ENCODE measurements at regions not wholly inside any gene's neighbourhood (a gene's known extent, or its start where the extent isn't known, plus 50 kb on each side); places are given as distances from the start of the nearest gene placed in this dataset.
A peak's percentile ranks its signal among the peaks of the same experiment; 100 is the strongest.

DNA sequence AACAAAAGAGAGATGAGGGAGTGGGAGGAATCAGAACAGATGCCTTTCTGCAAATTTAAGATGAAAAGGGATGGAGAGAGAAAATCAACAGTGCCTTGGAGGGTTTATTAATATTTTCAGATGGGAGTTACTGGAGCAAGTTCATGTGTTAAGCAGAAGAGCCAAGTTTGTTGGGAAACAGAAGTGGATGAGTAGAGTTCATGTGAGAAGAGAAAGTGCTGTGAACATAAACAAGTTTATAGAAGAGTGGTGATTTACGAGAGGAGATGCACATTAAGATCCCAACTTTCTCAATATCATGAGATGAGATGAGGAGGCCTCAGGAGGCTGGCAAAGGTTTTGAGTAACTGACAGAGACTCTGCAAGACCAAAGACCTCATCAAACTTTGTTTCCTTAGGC lies 274.1 kb upstream of the HTR2A start:
- H3K36me3 Mint-ChIP-seq (ENCODE audit: low read depth, unreplicated experiment) = no peaks in the 10 kb centered on the region
- TF ChIP-seq EZH2 (IDR thresholded peaks at IDR 0.05; ENCODE audit: insufficient read depth, low read length) = no peak
- TF ChIP-seq, protein P1, sequence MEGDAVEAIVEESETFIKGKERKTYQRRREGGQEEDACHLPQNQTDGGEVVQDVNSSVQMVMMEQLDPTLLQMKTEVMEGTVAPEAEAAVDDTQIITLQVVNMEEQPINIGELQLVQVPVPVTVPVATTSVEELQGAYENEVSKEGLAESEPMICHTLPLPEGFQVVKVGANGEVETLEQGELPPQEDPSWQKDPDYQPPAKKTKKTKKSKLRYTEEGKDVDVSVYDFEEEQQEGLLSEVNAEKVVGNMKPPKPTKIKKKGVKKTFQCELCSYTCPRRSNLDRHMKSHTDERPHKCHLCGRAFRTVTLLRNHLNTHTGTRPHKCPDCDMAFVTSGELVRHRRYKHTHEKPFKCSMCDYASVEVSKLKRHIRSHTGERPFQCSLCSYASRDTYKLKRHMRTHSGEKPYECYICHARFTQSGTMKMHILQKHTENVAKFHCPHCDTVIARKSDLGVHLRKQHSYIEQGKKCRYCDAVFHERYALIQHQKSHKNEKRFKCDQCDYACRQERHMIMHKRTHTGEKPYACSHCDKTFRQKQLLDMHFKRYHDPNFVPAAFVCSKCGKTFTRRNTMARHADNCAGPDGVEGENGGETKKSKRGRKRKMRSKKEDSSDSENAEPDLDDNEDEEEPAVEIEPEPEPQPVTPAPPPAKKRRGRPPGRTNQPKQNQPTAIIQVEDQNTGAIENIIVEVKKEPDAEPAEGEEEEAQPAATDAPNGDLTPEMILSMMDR (IDR thresholded peaks at IDR 0.05; ENCODE audit: insufficient read depth, low read depth, low read length) = no peak
- H3K79me2 ChIP-seq (ENCODE audit: insufficient read depth, low read length) = no peaks in the 10 kb centered on the region
- H4K20me1 ChIP-seq (ENCODE audit: insufficient read depth, low read length) = no peaks in the 10 kb centered on the region
- H3K9me3 ChIP-seq (ENCODE audit: insufficient read depth, low read depth, low read length) = no peaks in the 10 kb centered on the region
- no peak overlapping the region for H3K4me3 Mint-ChIP-seq (ENCODE audit: unreplicated experiment)
- no peak overlapping the region for H2AFZ ChIP-seq (ENCODE audit: low read depth, low read length)
- peaks cover 14% of the 10 kb centered on the region for H3K4me1 ChIP-seq (ENCODE audit: insufficient read depth, low read length)
- FAIRE-seq (no peak), DNase-seq (ENCODE audit: low read depth) (no peak)
- peaks cover 21% of the 10 kb centered on the region for H3K4me1 Mint-ChIP-seq (ENCODE audit: low read depth, unreplicated experiment)
- no peaks in the 10 kb centered on the region for H3K36me3 ChIP-seq (ENCODE audit: insufficient read depth, low read length)
- H3K9me3 Mint-ChIP-seq (ENCODE audit: unreplicated experiment) = no peaks in the 10 kb centered on the region
- no peaks in the 10 kb centered on the region for H3K27me3 ChIP-seq (ENCODE audit: insufficient read depth, low read length)
- H3K27ac ChIP-seq (ENCODE audit: low read depth, low read length) = no peak overlapping the region
- H3K27ac Mint-ChIP-seq (ENCODE audit: unreplicated experiment) = no peak overlapping the region
- H3K4me2 ChIP-seq (ENCODE audit: low read length) = no peak overlapping the region
- H3K4me3 ChIP-seq (ENCODE audit: insufficient read depth, low read depth, low read length) = no peak overlapping the region
- no peaks in the 10 kb centered on the region for H3K27me3 Mint-ChIP-seq (ENCODE audit: low read depth, unreplicated experiment)
- H3K9ac ChIP-seq (ENCODE audit: low read length) = no peak overlapping the region

DNA sequence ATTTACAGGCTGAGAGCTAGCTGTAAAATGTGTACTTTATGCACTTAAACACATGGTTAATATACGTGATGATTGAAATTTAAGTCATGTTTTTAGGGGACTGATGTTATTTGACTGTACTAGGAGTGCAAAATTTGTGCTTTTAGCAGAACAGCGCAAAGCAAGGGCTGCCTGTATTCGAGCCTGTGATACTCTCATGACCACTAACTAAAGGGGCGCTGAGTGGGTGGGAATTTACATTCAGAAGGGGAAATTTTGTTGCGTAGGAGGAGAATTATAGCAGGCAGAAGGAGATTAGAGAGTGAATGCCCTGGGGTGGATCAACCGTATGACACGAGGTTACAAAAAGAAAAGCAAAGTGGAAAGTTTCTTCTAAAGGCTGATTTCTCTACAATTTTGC lies 271.8 kb upstream of the HTR2A start:
- FAIRE-seq (no peak), DNase-seq (ENCODE audit: low read depth) (no peak)
- no peaks in the 10 kb centered on the region for H3K27me3 Mint-ChIP-seq (ENCODE audit: low read depth, unreplicated experiment)
- Histone ChIP-seq H3K79me2 (ENCODE audit: insufficient read depth, low read length) (no peaks in the 10 kb centered on the region), H2AFZ (ENCODE audit: low read depth, low read length) (no peak overlapping the region), H4K20me1 (ENCODE audit: insufficient read depth, low read length) (no peaks in the 10 kb centered on the region), H3K4me3 (ENCODE audit: insufficient read depth, low read depth, low read length) (no peak overlapping the region), H3K27ac (ENCODE audit: low read depth, low read length) (no peak overlapping the region), H3K36me3 (ENCODE audit: insufficient read depth, low read length) (no peaks in the 10 kb centered on the region), H3K4me1 (ENCODE audit: insufficient read depth, low read length) (peaks cover 5% of the 10 kb centered on the region), H3K9ac (ENCODE audit: low read length) (no peak overlapping the region), H3K27me3 (ENCODE audit: insufficient read depth, low read length) (no peaks in the 10 kb centered on the region), H3K9me3 (ENCODE audit: insufficient read depth, low read depth, low read length) (no peaks in the 10 kb centered on the region), H3K4me2 (ENCODE audit: low read length) (peak overlapping the region; percentile 47)
- no peaks in the 10 kb centered on the region for H3K36me3 Mint-ChIP-seq (ENCODE audit: low read depth, unreplicated experiment)
- H3K27ac Mint-ChIP-seq (ENCODE audit: unreplicated experiment) = no peak overlapping the region
- no peak overlapping the region for H3K4me3 Mint-ChIP-seq (ENCODE audit: unreplicated experiment)
- no peaks in the 10 kb centered on the region for H3K9me3 Mint-ChIP-seq (ENCODE audit: unreplicated experiment)
- H3K4me1 Mint-ChIP-seq (ENCODE audit: low read depth, unreplicated experiment) = peaks cover 10% of the 10 kb centered on the region
- TF ChIP-seq EZH2 (IDR thresholded peaks at IDR 0.05; ENCODE audit: insufficient read depth, low read length) = no peak
- TF ChIP-seq, protein P1 (IDR thresholded peaks at IDR 0.05; ENCODE audit: insufficient read depth, low read depth, low read length) = no peak

DNA sequence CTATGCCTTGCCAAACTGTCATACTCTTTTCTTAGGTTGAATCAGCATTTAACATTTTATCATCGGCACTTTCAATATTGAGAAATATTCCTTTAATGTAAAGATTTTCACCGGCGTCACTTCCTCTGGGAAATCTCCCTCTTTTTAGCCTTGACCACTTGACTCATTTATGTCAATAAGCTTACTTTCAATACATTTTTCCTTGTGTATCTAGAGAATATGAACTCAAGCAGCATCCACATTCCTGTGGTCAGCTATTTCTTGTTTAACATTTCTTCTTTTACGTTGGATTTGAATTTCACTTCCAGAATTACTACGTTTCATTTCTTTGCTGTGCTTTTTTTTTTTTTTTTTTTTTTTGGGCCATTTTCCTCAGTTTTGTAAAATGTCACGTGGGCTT lies 271.2 kb upstream of the HTR2A start:
- Histone ChIP-seq H3K4me3 (ENCODE audit: insufficient read depth, low read depth, low read length) (no peak overlapping the region), H3K27me3 (ENCODE audit: insufficient read depth, low read length) (no peaks in the 10 kb centered on the region), H3K36me3 (ENCODE audit: insufficient read depth, low read length) (no peaks in the 10 kb centered on the region), H3K4me1 (ENCODE audit: insufficient read depth, low read length) (peaks cover 5% of the 10 kb centered on the region), H4K20me1 (ENCODE audit: insufficient read depth, low read length) (no peaks in the 10 kb centered on the region), H3K9ac (ENCODE audit: low read length) (no peak overlapping the region), H3K4me2 (ENCODE audit: low read length) (peak overlapping the region; percentile 47), H3K27ac (ENCODE audit: low read depth, low read length) (no peak overlapping the region), H3K79me2 (ENCODE audit: insufficient read depth, low read length) (no peaks in the 10 kb centered on the region), H2AFZ (ENCODE audit: low read depth, low read length) (no peak overlapping the region), H3K9me3 (ENCODE audit: insufficient read depth, low read depth, low read length) (no peaks in the 10 kb centered on the region)
- H3K27me3 Mint-ChIP-seq (ENCODE audit: low read depth, unreplicated experiment) = no peaks in the 10 kb centered on the region
- no peaks in the 10 kb centered on the region for H3K9me3 Mint-ChIP-seq (ENCODE audit: unreplicated experiment)
- H3K4me3 Mint-ChIP-seq (ENCODE audit: unreplicated experiment) = no peak overlapping the region
- no peaks in the 10 kb centered on the region for H3K36me3 Mint-ChIP-seq (ENCODE audit: low read depth, unreplicated experiment)
- no peak for TF ChIP-seq EZH2 (IDR thresholded peaks at IDR 0.05; ENCODE audit: insufficient read depth, low read length)
- TF ChIP-seq, protein P1 (IDR thresholded peaks at IDR 0.05; ENCODE audit: insufficient read depth, low read depth, low read length) = no peak
- no peak overlapping the region for H3K27ac Mint-ChIP-seq (ENCODE audit: unreplicated experiment)
- FAIRE-seq = no peak
- H3K4me1 Mint-ChIP-seq (ENCODE audit: low read depth, unreplicated experiment) = peaks cover 10% of the 10 kb centered on the region
- peak; percentile 66 for DNase-seq (ENCODE audit: low read depth)

Data from astrocyte (in vitro differentiated cells and primary cell).